ENCODE measurements at regions not wholly inside any gene's neighbourhood (a gene's known extent, or its start where the extent isn't known, plus 50 kb on each side); places are given as distances from the start of the nearest gene placed in this dataset.

GRCh38 chrX:113222305-113222704, 381.7 kb upstream of the AMOT start:
- TF ChIP-seq, protein P1, sequence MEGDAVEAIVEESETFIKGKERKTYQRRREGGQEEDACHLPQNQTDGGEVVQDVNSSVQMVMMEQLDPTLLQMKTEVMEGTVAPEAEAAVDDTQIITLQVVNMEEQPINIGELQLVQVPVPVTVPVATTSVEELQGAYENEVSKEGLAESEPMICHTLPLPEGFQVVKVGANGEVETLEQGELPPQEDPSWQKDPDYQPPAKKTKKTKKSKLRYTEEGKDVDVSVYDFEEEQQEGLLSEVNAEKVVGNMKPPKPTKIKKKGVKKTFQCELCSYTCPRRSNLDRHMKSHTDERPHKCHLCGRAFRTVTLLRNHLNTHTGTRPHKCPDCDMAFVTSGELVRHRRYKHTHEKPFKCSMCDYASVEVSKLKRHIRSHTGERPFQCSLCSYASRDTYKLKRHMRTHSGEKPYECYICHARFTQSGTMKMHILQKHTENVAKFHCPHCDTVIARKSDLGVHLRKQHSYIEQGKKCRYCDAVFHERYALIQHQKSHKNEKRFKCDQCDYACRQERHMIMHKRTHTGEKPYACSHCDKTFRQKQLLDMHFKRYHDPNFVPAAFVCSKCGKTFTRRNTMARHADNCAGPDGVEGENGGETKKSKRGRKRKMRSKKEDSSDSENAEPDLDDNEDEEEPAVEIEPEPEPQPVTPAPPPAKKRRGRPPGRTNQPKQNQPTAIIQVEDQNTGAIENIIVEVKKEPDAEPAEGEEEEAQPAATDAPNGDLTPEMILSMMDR (IDR thresholded peaks at IDR 0.05): no peak
- no peak for TF ChIP-seq POLR2A (IDR thresholded peaks at IDR 0.05)
- no peak for TF ChIP-seq EP300 (IDR thresholded peaks at IDR 0.05)

All from tibial nerve (tissue), 4 donors.